Neural progenitor cell (in vitro differentiated cells): ENCODE measurements at regions not wholly inside any gene's neighbourhood (a gene's known extent, or its start where the extent isn't known, plus 50 kb on each side); places are given as distances from the start of the nearest gene placed in this dataset.

Experiments
- DNase-seq: peaks from one replicate; pipeline ENCODE4 v3.0.0-alpha.2; 2016; ENCODE audit warnings: low spot score
- H2AFZ ChIP-seq: fragments of 200-600 bp; sonication (generic); replicated peaks from 2 replicates; pipeline ENCODE4 v1.6.1; 2016; ENCODE audit warnings: antibody characterized with exemption
- H3F3A ChIP-seq: fragments of 200-600 bp; sonication (generic); 2 replicates; pipeline ENCODE4 v1.6.1; 2016; ENCODE audit warnings: antibody characterized with exemption, low read depth
- H3K27ac ChIP-seq: fragments of 200-600 bp; sonication (generic); 2 replicates; pipeline ENCODE4 v1.5.1; 2016; ENCODE audit warnings: mild to moderate bottlenecking
- H3K27me3 ChIP-seq: fragments of 200-600 bp; sonication (generic); 2 replicates; pipeline ENCODE4 v1.6.1; 2016; ENCODE audit warnings: mild to moderate bottlenecking, moderate library complexity
- H3K36me3 ChIP-seq: fragments of 200-600 bp; sonication (generic); 2 replicates; pipeline ENCODE4 v1.5.1; 2016
- H3K4me1 ChIP-seq: fragments of 200-600 bp; sonication (generic); 2 replicates; pipeline ENCODE4 v1.6.1; 2016; ENCODE audit warnings: mixed run types
- H3K4me2 ChIP-seq: fragments of 200-600 bp; sonication (generic); 2 replicates; pipeline ENCODE4 v1.6.1; 2016
- H3K4me3 ChIP-seq: fragments of 200-600 bp; sonication (generic); 2 replicates; pipeline ENCODE4 v1.5.1; 2016
- H3K79me2 ChIP-seq: fragments of 200-600 bp; sonication (generic); 2 replicates; pipeline ENCODE4 v1.6.1; 2016; ENCODE audit warnings: low read depth
- H3K9ac ChIP-seq: fragments of 200-600 bp; sonication (generic); 2 replicates; pipeline ENCODE4 v1.6.1; 2016
- H3K9me3 ChIP-seq: fragments of 200-600 bp; sonication (generic); 2 replicates; pipeline ENCODE4 v1.5.1; 2016; ENCODE audit warnings: low read depth
- H4K20me1 ChIP-seq: fragments of 200-600 bp; sonication (generic); 2 replicates; pipeline ENCODE4 v1.6.1; 2016; ENCODE audit warnings: low read depth
- H3K27ac Mint-ChIP-seq: 3 replicates; pipeline ENCODE4 v1.8.0; 2021; ENCODE audit warnings: mixed read lengths
- H3K27me3 Mint-ChIP-seq: 2 replicates; pipeline ENCODE4 v1.8.0; 2022; ENCODE audit warnings: low read depth, mild to moderate bottlenecking, inconsistent platforms, moderate library complexity, mixed read lengths; ENCODE audit not compliant: insufficient read depth
- H3K36me3 Mint-ChIP-seq: 3 replicates; pipeline ENCODE4 v1.8.0; 2021; ENCODE audit warnings: mixed read lengths
- H3K4me1 Mint-ChIP-seq: 3 replicates; pipeline ENCODE4 v1.8.0; 2021; ENCODE audit warnings: mixed read lengths
- H3K4me3 Mint-ChIP-seq: 3 replicates; pipeline ENCODE4 v1.8.0; 2021; ENCODE audit warnings: mild to moderate bottlenecking, moderate library complexity, mixed read lengths
- H3K9me3 Mint-ChIP-seq: 3 replicates; pipeline ENCODE4 v1.8.0; 2020; ENCODE audit warnings: mixed read lengths
- EZH2 ChIP-seq: fragments of 200-600 bp; sonication (generic); IDR thresholded peaks from 2 replicates; pipeline ENCODE4 v1.6.1; 2017; ENCODE audit warnings: antibody characterized with exemption, mild to moderate bottlenecking, moderate library complexity
- EZH2phosphoT487 ChIP-seq: fragments of 200-600 bp; sonication (generic); IDR thresholded peaks from 2 replicates; pipeline ENCODE4 v1.6.1; 2017; ENCODE audit warnings: antibody characterized with exemption
- TF ChIP-seq, protein P1 (sequence below): fragments of 200-600 bp; sonication (generic); IDR thresholded peaks from 2 replicates; pipeline ENCODE4 v1.5.1; 2017; ENCODE audit warnings: antibody characterized with exemption, mild to moderate bottlenecking

DNA sequence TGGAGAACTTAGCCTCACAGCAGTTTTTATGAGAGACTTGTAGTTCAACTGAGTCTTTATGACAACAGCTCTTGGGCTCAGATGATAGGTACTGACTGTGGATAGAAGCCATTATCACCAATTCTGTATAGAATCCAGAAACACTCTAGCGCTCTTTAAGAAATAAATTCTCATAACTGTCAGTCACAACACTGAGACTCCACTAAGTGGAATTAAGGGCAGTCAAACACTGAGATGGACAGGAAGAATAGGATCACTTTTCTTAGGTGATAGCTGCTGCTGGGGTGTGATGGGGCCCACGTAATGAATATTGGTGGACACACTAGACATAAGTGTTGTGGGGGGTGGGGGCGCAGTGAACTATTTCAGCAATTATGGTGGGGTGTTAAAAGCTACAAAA lies 1691.8 kb upstream of the LRRTM1 start:
- H3K36me3 Mint-ChIP-seq = no peaks in the 10 kb centered on the region
- H3K9me3 ChIP-seq = no peaks in the 10 kb centered on the region
- H3K9me3 Mint-ChIP-seq = no peaks in the 10 kb centered on the region
- no peak overlapping the region for H2AFZ ChIP-seq
- no peaks in the 10 kb centered on the region for H4K20me1 ChIP-seq
- H3K9ac ChIP-seq = no peak overlapping the region
- no peak for DNase-seq
- H3F3A ChIP-seq = no peaks in the 10 kb centered on the region
- no peak overlapping the region for H3K27ac ChIP-seq
- H3K4me3 ChIP-seq = no peak overlapping the region
- H3K4me1 Mint-ChIP-seq = peaks cover 4% of the 10 kb centered on the region
- no peak overlapping the region for H3K4me2 ChIP-seq
- no peak for TF ChIP-seq EZH2phosphoT487
- TF ChIP-seq EZH2 = no peak
- no peaks in the 10 kb centered on the region for H3K79me2 ChIP-seq
- no peaks in the 10 kb centered on the region for H3K27me3 Mint-ChIP-seq
- H3K4me1 ChIP-seq = no peaks in the 10 kb centered on the region
- H3K36me3 ChIP-seq = no peaks in the 10 kb centered on the region
- H3K27me3 ChIP-seq = no peaks in the 10 kb centered on the region
- no peak overlapping the region for H3K27ac Mint-ChIP-seq
- no peak overlapping the region for H3K4me3 Mint-ChIP-seq

DNA sequence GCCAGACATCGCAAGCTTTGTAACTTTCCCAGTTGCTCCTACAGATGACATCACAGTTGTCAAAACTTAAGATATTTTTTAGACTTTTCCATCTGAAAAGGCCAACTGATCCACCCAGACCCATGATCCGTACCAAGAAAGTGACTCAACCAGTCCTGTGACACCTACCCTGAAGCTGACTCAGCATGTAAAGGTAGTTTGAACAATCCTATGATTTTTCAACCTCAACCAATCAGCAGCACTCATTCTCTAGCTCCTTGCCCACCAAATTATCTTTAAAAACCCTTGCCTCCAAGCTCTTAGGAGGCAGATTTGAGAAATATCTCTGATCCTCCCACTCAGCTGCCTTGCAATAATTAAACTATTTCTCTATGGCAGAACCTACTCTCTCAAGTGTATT lies 1686.7 kb upstream of the LRRTM1 start:
- H3K4me2 ChIP-seq = no peak overlapping the region
- no peaks in the 10 kb centered on the region for H3F3A ChIP-seq
- no peak overlapping the region for H3K27ac ChIP-seq
- Mint-ChIP-seq H3K4me3 (no peak overlapping the region), H3K27ac (no peak overlapping the region), H3K36me3 (no peaks in the 10 kb centered on the region), H3K9me3 (no peaks in the 10 kb centered on the region), H3K27me3 (no peaks in the 10 kb centered on the region), H3K4me1 (no peaks in the 10 kb centered on the region)
- no peaks in the 10 kb centered on the region for H4K20me1 ChIP-seq
- no peak for DNase-seq
- no peaks in the 10 kb centered on the region for H3K4me1 ChIP-seq
- no peak overlapping the region for H2AFZ ChIP-seq
- TF ChIP-seq EZH2 = no peak
- no peak for TF ChIP-seq EZH2phosphoT487
- TF ChIP-seq, protein P1, sequence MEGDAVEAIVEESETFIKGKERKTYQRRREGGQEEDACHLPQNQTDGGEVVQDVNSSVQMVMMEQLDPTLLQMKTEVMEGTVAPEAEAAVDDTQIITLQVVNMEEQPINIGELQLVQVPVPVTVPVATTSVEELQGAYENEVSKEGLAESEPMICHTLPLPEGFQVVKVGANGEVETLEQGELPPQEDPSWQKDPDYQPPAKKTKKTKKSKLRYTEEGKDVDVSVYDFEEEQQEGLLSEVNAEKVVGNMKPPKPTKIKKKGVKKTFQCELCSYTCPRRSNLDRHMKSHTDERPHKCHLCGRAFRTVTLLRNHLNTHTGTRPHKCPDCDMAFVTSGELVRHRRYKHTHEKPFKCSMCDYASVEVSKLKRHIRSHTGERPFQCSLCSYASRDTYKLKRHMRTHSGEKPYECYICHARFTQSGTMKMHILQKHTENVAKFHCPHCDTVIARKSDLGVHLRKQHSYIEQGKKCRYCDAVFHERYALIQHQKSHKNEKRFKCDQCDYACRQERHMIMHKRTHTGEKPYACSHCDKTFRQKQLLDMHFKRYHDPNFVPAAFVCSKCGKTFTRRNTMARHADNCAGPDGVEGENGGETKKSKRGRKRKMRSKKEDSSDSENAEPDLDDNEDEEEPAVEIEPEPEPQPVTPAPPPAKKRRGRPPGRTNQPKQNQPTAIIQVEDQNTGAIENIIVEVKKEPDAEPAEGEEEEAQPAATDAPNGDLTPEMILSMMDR = no peak
- no peak overlapping the region for H3K9ac ChIP-seq
- H3K9me3 ChIP-seq = no peaks in the 10 kb centered on the region
- no peaks in the 10 kb centered on the region for H3K27me3 ChIP-seq
- no peaks in the 10 kb centered on the region for H3K79me2 ChIP-seq
- no peaks in the 10 kb centered on the region for H3K36me3 ChIP-seq
- no peak overlapping the region for H3K4me3 ChIP-seq

DNA sequence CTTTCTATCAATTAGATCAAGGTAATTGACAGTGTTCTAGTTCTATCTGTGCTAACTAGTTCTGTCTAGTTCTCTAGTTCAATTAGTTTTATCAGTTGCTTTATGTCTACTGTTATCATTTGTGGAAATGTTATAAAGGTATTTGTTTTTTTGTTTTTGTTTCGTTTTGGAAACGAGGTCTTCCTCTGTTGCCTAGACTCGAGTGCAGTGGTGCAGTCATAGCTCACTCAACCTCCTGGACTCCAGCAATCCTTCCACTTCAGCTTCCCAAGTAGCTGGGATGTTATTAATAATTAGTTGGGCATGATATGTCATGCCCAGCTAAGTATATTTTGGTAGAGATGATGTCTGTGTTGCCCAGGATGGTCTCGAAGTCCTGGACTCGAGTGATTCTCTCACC lies 1682.8 kb upstream of the LRRTM1 start:
- H3K36me3 ChIP-seq = no peaks in the 10 kb centered on the region

DNA sequence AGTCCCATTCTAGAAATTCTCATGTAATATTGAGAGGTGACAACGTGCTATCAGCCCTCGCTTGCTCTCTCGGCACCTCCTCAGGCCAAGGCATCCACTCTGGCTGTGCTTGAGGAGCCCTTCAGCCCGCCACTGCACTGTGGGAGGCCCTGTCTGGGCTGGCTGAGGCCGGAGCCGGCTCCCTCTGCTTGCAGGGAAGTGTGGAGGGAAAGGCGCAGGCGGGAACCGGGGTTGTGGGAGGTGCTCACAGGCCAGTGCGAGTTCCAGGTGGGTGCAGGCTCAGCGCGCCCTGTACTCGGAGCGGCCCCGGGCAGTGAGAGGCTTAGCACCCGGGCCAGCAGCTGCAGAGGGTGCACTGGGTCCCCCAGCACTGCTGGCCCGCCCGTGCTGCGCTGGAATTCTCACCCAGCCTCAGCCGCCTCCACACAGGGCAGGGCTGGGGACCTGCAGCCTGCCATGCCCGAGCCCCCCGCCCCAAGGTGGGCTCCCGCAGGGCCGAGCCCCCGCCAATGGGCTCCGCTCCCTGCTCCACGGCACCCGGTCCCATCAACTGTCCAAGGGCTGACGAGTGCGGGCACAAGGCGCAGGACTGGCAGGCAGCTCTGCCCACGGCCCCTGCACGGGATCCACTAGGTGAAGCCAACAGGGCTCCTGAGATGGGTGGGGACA lies 1680.6 kb upstream of the LRRTM1 start:
- DNase-seq = no peak
- Histone ChIP-seq H3F3A (no peaks in the 10 kb centered on the region), H3K4me2 (no peak overlapping the region), H3K79me2 (no peaks in the 10 kb centered on the region), H3K4me1 (no peaks in the 10 kb centered on the region), H3K27ac (no peak overlapping the region), H3K9ac (no peak overlapping the region), H3K9me3 (no peaks in the 10 kb centered on the region), H4K20me1 (no peaks in the 10 kb centered on the region), H2AFZ (no peak overlapping the region), H3K4me3 (no peak overlapping the region), H3K36me3 (no peaks in the 10 kb centered on the region), H3K27me3 (no peaks in the 10 kb centered on the region)
- no peak for TF ChIP-seq EZH2
- TF ChIP-seq, protein P1 = no peak
- no peak for TF ChIP-seq EZH2phosphoT487
- Mint-ChIP-seq H3K27me3 (peaks cover 5% of the 10 kb centered on the region), H3K27ac (no peak overlapping the region), H3K9me3 (peaks cover 5% of the 10 kb centered on the region), H3K4me1 (no peaks in the 10 kb centered on the region), H3K36me3 (no peaks in the 10 kb centered on the region), H3K4me3 (no peak overlapping the region)

More for the DNA sequence above, 1682.8 kb upstream of the LRRTM1 start:
- Mint-ChIP-seq H3K27me3 (peaks cover 3% of the 10 kb centered on the region), H3K9me3 (peaks cover 5% of the 10 kb centered on the region), H3K4me1 (no peaks in the 10 kb centered on the region), H3K4me3 (no peak overlapping the region), H3K36me3 (no peaks in the 10 kb centered on the region), H3K27ac (no peak overlapping the region)
- Histone ChIP-seq H3K9me3 (no peaks in the 10 kb centered on the region), H3K27me3 (no peaks in the 10 kb centered on the region), H3K4me2 (no peak overlapping the region), H3K27ac (no peak overlapping the region), H2AFZ (no peak overlapping the region), H4K20me1 (no peaks in the 10 kb centered on the region), H3K79me2 (no peaks in the 10 kb centered on the region), H3K9ac (no peak overlapping the region), H3K4me1 (no peaks in the 10 kb centered on the region), H3K4me3 (no peak overlapping the region), H3F3A (no peaks in the 10 kb centered on the region)
- TF ChIP-seq EZH2phosphoT487 (no peak), EZH2 (no peak)
- TF ChIP-seq, protein P1 = no peak
- DNase-seq = no peak
